Body of pancreas (tissue), 4 donors: ENCODE measurements at regions not wholly inside any gene's neighbourhood (a gene's known extent, or its start where the extent isn't known, plus 50 kb on each side); places are given as distances from the start of the nearest gene placed in this dataset.

Experiments
- POLR2A ChIP-seq, 3 donors: fragments of 450-650 bp; IDR thresholded peaks; one replicate each; pipeline ENCODE4 v1.6.1; 2016; ENCODE audit warnings: antibody characterized with exemption in 3 of 3, mild to moderate bottlenecking in 2 of 3
- TF ChIP-seq, protein P1 (sequence below), 7 experiments: fragments of 450-650 bp in 4 of 7; fragments of 200-600 bp in 3 of 7; sonication (generic) in 3 of 7; IDR thresholded peaks; one replicate each; pipeline ENCODE4 v1.5.1; 2016 to 2019; ENCODE audit warnings: antibody characterized with exemption in 7 of 7

DNA sequence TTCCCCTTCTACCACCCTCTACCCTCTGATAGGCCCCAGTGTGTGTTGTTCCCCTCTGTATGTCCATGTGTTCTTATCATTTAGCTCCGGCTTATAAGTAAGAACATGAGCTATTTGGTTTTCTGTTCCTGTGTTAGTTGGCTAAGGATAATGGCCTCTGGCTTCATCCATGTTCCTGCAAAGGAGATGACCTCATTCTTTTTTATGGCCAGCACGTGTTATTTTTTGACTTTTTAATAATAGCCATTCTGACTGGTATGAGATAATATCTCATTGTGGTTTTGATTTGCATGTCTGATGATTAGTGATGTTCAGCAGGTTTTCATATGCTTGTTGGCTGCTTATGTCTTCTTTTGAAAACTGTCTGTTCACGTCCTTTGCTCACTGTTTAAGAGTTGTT lies 63.1 kb upstream of the NPHP3 start:
- TF ChIP-seq, protein P1, sequence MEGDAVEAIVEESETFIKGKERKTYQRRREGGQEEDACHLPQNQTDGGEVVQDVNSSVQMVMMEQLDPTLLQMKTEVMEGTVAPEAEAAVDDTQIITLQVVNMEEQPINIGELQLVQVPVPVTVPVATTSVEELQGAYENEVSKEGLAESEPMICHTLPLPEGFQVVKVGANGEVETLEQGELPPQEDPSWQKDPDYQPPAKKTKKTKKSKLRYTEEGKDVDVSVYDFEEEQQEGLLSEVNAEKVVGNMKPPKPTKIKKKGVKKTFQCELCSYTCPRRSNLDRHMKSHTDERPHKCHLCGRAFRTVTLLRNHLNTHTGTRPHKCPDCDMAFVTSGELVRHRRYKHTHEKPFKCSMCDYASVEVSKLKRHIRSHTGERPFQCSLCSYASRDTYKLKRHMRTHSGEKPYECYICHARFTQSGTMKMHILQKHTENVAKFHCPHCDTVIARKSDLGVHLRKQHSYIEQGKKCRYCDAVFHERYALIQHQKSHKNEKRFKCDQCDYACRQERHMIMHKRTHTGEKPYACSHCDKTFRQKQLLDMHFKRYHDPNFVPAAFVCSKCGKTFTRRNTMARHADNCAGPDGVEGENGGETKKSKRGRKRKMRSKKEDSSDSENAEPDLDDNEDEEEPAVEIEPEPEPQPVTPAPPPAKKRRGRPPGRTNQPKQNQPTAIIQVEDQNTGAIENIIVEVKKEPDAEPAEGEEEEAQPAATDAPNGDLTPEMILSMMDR (IDR thresholded peaks at IDR 0.05), result no peak
- no peak for TF ChIP-seq POLR2A (IDR thresholded peaks at IDR 0.05)
